GM23248 (cell line): ENCODE measurements at regions not wholly inside any gene's neighbourhood (a gene's known extent, or its start where the extent isn't known, plus 50 kb on each side); places are given as distances from the start of the nearest gene placed in this dataset.

Source experiments
- EZH2 ChIP-seq: fragments of 200-600 bp; sonication (generic); IDR thresholded peaks from 2 replicates; pipeline ENCODE4 v1.6.1; 2018; ENCODE audit warnings: antibody characterized with exemption, mild to moderate bottlenecking; ENCODE audit not compliant: insufficient read depth, poor library complexity, severe bottlenecking
- EZH2phosphoT487 ChIP-seq: fragments of 200-600 bp; sonication (generic); IDR thresholded peaks from 2 replicates; pipeline ENCODE4 v1.6.1; 2018; ENCODE audit warnings: antibody characterized with exemption, moderate library complexity, mild to moderate bottlenecking, low read depth; ENCODE audit not compliant: insufficient read depth

- TF ChIP-seq EZH2 (no peak), EZH2phosphoT487 (no peak)
These were observed 194.7 kb upstream of the RREB1 start for GRCh38 chr6:6912817-6913744.
